SHP77 treated with DMSO at 0.1 percent for 48 hours (cell line): ENCODE measurements at regions not wholly inside any gene's neighbourhood (a gene's known extent, or its start where the extent isn't known, plus 50 kb on each side); places are given as distances from the start of the nearest gene placed in this dataset.
"Not testable (repeated sequence)": the region's sequence is repeated elsewhere in the genome, so short reads cannot be mapped to it uniquely, and the experiment has no call there.

ENCODE experiments used
- DNase-seq: peaks from one replicate; lab custom pipeline; 2025; lab: John Stamatoyannopoulos, UW

DNA sequence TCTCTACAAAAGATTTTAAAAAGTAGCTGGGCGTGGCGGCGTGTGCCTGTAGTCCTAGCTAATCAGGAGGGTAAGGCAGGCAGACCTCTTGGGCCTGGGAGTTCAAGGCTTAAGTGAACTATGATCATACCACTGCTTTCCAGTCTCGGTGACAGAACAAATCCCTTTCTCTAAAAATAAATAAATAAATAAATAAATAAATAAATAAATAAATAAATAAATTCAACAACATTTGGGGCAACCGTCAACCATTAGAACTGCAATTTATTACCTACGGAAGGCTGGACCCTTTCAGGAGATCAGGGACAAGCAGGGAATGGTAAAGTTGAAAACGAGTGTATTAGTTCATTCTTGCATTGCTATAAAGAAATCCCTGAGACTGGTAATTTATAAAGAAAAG is 136.2 kb upstream of the USP9X start:
- DNase-seq, result no peak

DNA sequence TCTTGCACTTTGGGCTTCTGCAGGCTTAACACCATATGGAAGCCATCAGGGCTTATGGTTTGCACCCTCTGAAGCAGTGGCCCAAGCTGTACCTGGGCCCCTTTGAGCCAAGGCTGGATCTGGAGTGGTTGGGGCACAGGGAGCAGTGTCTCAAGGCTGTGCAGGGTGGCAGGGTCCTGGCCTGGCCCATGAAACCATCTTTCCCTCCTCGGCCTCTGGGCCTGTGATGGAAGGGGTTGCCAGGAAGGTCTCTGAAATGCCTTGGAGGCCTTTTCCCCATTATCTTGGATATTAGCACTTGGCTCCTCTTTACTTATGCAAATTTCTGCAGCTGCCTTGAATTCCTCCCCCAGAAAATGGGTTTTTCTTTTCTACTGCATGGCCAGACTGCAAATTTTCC is 134.7 kb upstream of the USP9X start:
- DNase-seq, result no peak

DNA sequence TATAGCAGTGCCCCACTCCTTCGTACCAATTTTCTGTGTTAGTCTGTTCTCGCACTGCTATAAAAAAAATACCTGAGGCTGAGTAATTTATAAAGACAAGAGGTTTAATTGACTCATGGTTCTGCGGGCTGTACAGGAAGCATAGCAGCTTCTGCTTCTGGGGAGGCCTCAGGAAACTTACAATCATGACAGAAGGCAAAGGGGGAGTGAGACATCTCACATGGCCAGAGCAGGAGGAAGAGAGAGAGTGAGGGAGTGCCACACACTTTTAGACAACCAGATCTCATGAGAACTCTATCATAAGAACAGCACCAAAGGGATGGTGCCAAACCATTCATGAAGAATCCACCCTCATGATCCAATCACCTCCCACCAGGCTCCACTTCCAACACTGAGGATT is 133.8 kb upstream of the USP9X start:
- not testable (repeated sequence) for DNase-seq

DNA sequence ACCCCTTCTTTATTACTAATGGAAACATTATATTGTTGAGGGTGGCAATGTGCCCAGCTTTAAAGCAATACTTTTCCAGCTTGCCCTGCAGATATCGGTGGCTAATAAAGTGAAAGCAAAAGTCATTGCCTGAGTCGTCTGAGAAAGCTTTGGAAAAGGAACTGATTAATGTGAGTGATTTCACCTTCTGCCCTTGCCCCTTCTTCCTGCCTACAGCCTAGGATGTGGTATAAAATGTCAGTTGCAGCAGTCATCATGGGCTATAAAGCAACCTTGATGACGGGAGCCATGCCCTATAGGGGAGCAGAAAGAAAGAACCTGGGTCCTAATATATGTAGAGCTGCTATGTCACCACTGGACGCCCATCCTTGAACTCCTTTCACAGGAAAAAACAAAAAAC is 132.4 kb upstream of the USP9X start:
- no peak for DNase-seq

DNA sequence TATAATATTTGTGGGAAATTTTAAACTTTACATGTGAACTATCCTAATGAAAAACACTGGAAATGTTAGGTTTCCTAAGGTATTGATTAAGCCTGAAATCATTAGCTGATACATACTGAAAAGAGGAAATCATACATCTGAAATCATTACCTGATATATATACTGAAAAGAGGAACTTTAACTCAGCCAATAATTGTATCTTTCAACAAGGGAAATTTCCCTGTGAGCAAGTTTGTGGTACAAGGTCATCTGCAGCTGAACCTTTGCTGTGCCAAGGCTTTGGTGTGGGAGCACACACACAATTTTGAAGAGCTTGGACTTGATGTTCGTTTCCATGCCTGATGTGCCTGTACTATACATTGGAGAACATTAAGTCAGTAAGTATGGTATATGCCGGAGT is 131.9 kb upstream of the USP9X start:
- DNase-seq, result no peak

DNA sequence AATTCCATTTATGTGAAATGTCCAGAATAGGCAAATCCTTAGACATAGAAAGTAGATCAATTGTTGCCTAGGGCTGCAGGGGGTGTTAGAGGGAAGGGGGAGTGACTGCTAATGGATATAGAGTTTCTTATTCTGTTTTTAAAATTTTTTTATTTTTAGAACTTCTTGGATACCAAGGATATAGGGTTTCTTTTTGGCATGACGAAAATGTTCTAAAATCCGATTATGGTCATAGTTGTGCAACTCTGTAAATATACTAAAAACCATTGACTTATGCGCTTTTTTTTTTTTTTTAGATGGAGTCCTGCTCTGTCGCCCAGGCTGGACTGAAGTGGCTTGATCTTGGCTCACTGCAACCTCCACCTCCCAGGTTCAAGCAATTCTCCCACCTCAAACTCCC is 125.2 kb upstream of the USP9X start:
- DNase-seq, result no peak

DNA sequence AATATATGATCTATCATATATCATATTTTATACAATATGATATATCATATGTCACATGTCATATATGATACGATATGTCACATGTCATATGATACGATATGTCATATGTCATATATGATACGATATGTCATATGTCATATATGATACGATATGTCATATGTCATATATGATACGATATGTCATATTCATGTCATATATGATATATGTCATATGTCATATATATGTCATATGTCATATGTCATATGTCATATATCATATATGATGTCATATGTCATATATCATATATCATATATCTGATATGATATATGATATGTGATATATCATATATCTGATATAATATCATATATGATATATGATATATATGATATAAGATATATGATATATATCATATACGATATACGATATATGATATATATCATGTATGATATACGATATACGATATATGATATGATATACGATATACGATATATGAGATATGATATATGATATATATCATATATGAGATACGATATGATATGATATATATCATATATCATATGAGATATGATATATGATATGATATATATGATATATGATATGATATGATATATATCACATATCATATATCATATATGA is 122.3 kb upstream of the USP9X start:
- DNase-seq, result no peak

DNA sequence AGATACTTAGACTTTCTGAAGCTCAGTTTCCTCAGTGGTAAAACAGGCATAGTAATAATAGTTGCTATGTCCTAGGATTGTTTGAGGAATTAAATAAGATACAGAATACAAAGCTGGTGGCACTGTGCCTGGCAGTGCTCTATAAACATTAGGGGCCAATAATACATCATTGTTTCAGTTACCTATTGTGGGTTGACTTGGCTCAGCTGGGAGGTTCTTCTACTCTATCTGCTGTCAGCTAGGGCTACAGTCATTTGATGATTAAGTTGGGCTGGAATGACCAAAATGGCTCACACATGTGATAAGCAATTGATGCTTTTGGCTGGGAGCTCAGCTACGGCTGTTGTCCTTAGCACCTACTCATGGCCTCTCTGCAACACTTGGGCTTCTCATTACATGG is 121.2 kb upstream of the USP9X start:
- no peak for DNase-seq

DNA sequence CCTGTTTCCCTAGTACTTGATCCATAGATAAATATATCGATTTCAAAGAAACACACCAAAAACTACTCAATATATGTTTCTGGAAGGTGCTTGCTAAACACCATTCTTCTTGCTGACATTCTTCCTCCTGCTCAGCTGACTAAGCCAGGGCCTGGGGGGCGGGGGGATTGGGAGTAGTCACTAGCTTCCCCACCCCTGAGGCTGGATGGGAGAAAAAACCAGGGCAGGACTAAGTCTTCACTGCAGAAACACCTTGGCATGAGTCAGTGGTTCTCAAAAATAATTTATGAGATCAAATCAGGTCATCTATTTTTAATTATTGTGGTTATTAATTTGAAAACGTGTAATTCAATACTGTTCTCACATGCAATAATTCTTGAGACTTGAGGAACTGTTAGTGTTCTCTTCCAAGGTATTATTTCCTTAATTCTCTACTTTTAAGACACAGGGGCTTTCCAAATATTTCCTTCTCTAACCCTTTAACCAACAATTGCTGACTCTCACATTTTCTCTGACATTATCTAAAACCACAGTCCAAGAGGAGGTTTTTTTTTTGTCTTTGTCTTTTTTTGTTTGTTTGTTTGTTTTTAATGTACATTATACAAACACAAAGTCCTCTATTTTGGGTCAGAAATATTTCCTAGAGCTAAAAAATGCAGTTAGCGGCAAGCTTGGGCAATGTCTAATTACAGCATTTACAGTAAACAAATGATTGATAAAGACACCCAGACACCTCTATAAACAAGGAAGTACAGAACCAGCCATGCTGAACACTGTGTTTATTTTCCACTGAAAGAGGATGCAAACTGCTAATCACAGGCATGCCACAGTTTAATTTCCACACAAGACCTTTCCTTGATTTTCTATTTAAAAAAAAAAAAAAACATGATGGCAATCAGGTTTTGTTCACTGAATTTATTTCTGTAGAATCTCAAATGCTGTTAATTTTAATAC is 120.3 kb upstream of the USP9X start:
- no peak for DNase-seq

DNA sequence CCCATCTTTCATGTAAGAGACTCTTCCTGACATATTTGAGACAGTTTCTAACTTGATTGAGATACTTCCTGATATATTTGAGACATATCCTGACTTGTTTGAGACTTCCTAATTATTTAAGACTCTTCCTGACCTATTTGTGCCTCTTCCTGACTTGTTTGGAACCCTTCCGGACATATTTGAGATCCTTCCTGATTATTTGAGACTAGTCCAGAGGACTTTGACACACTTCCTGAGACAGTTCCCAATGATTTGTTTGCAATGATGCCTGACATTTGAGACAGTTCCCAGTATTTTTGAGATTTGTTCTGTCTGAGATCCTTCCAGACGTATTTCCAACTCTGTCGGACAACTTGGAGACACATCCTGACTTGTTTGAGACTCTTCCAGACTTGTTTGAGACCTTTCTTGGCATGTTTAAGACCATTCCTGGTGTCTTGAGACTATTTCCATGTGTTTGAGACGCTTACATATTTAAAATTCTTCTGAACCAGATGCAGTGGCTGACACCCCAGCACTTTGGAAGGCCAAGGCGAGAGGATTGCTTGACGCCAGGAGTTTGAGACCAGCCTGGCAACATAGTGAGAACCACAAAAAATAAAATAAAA is 118.9 kb upstream of the USP9X start:
- no peak for DNase-seq

DNA sequence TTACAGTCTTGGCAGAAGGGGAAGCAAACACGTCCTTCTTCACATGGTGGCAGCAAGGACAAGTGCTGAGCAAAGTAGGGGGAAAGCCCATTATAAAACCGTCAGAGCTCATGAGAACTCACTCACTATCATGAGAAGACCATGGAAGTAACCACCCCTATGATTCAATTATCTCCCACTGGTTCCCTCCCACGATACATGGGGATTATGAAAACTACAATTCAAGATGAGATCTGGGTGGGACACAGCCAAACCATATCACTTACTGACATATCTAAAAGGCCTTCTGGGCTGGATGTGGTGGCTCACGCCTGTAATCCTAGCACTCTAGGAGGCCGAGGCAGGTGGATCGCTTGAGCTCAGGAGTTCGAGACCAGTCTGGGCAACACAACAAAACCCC is 117.1 kb upstream of the USP9X start:
- no peak for DNase-seq

DNA sequence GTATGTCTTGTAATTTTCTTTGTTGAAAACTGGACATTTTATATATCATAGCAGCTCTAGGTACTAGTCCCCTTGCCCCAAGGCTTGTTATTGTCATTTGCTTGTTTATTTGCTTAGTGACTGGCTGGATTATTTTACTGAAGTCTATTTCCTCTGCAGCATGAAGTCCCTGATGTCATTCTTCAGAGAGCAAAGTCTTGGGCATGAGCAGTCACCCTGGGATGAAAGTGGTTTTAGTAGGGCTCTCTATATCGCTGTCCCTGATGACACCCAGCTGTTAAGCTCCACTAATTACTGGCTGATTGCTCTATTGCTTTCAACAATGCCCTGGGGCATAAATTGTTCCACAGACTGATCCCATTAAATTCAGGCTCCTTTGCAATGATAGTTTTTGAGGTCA is 113.5 kb upstream of the USP9X start:
- DNase-seq, result no peak

DNA sequence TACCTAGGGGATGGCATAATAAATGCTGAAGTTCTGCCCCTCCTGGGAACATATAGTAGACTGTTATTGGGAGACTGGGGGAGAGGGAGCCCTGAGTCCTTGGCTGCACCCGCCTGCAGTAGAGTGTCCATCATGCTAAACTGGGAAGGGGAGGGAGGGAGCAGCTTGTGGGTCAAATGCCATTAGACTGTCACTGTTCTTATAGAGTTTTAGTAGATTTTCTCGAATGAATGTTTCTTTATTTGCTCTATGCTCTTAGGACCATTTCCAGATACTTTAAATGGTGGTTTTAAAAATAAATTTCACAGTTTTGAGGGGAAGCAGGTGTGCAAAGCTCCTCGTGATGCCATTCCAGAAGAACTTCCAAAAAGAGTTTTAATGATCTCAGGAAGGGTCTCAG is 111.6 kb upstream of the USP9X start:
- DNase-seq, result no peak

DNA sequence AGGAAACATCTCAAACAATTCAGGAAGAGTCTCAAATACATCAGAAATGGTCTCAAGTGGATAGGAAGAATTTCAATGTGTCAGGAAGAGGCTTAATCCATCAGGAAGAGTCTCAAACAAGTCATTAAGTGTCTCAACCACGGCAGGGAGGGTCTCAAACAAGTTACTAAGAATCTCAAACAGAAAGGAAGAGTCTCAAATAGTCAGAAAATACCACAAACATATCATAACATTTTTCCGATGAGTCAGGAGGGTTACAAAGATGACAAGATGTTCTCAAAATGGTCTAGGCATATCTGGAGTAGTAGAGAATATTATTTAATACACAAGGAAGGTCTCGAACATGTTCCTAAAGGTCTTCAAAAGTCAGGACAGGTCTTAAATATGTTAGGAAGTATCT is 109.3 kb upstream of the USP9X start:
- DNase-seq, result no peak

DNA sequence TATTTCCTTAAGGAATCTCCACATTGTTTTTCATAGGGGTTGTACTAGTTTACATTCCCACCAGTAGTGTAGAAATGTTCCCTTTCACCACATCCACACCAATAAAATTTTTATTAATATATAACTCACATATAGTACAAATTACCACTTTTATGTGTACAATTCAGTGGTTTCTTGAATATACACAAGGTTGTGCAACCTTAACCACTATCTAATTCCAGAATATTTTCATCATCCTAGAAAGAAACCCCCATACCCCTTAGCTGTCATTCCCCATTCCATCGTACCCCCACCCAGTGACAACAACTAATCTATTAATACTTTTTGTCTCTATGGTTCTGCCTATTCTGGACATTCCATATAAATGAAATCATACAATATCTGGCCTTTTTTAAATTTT is 108.3 kb upstream of the USP9X start:
- no peak for DNase-seq

DNA sequence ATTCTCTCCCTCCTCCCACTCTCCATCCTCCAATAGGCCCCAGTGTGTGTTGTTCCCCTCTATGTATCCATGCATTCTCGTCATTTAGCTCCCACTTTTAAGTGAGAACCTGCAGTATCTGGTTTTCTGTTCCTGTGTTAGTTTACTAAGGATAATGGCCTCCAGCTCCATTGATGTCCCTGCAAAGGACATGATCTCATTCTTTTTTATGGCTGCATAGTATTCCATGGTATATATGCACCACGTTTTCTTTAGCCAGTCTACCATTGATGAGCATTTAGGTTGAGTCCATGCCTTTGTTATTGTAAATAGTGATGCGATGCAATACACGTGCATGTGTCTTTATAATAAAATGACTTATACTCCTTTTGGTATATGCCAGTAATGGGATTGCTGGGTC is 100.3 kb upstream of the USP9X start:
- DNase-seq, result no peak

DNA sequence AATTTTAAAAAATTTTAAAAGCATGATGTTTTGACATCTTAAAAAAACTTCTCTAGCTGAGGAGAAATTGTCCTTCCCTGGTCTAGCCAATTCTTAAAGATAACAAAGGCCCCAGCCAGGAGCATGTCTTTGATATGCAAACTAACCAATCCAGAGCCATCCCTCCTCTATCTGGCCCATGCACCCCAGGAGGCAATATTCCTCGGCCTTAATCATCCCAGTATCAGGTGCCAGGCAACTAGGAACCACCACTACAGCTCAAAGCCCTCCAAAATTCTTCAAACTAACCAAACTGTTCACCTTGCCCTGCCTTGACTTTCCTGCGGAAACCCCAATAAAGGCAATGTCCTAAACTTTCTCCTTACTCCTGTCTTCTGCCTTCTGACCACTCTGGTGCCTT is 97.8 kb upstream of the USP9X start:
- no peak for DNase-seq

DNA sequence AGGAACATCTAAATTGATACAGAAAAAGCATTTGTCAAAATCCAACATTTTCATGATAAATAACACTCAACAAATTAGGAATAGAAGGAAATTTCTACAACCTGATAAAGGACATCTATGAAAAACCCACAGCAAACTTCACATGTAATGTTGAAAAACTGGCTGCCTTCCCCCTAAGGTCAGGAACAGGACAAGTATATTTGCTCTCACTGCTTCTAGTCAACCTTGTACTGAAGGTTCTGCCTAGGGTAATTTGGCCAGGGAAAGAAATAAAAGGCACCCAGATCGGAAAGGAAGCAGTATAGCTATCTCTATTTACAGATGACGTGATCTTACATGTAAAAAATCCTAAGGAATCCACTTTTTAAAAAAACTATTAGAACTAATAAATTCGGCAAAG is 97.1 kb upstream of the USP9X start:
- DNase-seq, result no peak

DNA sequence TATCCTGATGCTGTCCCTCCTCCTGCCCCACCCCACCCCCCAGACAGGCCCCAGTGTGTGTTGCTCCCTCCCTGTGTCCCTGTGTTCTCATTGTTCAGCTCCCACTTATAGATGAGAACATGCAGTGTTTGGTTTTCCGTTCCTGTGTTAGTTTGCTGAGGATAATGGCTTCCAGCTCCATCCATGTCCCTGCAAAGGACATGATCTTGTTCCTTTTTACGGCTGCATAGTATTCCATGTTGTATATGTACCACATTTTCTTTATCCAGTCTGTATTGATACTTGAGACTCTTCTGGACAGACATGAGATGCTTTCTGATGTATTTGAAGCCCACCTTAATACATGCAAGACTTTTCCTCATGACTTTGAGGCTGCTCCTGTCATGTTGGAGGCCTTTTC is 91.8 kb upstream of the USP9X start:
- DNase-seq, result not testable (repeated sequence)

DNA sequence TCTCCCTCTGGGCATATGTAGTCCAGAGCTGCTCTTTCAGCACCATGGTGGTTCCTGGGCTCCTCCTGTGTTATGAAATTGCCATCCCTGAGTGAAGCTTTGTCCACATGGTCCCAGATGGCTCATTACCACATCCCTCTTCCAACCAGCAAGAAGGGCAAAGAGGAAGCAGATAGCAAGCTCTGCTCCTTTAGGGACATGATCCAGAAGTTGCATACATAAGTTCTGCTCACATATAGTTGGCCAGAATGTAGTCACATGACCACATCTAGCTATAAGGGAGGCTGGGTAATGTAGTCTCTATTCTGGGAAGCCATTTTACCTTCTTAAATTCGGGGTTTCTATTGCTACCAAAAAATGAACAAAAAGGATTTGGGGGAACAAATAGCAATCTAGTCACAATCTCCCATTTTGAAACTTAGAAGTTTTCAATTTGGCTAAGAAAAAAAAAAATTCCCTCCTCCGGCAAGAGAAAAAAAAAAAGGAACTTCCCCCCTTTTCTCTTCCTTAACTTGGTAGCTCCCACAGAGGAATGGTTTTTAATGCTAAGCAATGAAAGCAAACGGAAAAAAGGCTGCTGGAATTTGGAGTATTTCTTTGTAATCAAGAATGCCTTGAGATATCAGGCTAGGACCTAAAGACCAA is 88.2 kb upstream of the USP9X start:
- DNase-seq, result no peak

DNA sequence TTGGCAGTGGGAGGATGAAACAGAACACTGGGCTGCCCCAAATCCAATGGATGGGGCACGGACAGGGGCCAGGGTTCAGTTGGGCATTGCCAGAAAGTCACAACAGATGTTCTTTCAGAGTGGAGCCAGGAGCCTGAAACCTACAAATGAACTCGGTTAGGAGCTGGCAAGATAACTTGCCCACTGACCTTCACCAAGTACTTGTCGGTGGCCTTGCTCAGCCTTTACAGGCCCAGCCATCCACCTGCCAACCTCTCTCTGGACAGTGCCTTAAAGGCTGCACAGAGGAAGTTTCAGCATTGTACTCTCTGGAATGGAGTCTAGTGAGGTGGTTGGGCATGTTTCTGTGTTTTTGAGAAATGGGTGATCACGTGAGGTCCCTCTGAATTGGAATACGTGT is 87.1 kb upstream of the USP9X start:
- no peak for DNase-seq

DNA sequence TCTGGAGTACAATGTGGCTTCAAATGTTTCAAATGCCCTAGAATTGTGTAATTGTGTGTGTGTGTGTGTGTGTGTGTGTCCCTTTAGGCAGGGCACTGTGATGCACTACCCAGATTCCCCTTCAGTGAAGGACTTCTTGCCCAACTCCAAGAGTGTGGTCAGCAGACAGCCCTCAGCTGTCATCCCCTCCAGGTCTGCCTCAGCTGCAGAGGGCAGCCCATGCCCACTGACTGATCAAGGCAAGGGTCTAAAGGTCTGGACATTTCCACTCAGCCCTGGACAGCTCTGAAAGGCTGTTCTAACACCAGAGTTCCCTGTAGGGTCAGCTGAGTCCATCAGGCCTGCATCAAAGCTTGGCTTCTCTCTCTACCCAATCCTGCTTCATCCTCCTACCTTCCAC is 83.9 kb upstream of the USP9X start:
- no peak for DNase-seq

DNA sequence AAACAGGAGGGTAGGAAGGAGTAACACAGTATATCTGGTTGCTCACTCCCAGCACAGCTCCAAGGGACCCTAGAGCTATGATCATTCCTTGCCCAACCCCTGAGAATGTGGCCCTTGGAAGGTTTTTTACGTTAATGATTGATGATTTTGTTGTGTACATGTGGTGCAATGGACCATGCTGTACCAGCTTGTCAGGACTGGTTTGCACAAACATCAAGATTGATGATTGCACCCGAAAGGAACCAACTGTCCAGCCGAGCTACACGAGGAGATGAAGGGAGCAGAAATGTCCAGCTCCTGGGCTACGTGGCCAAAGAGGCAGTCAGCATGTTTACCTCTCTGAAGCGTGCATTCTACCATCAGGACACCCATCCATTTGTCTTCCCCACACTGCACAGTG is 83.2 kb upstream of the USP9X start:
- no peak for DNase-seq
